HG03354 (cell line): ENCODE measurements at regions not wholly inside any gene's neighbourhood (a gene's known extent, or its start where the extent isn't known, plus 50 kb on each side); places are given as distances from the start of the nearest gene placed in this dataset.
A peak's percentile ranks its signal among the peaks of the same experiment; 100 is the strongest.
"Not testable (repeated sequence)": the region's sequence is repeated elsewhere in the genome, so short reads cannot be mapped to it uniquely, and the experiment has no call there.

Experiments
- ATAC-seq: cut with Tn5 transposase; IDR thresholded peaks from one replicate; pipeline ENCODE4 v1.9.1; 2021; ENCODE audit warnings: mild to moderate bottlenecking; ENCODE audit not compliant: unreplicated experiment, poor library complexity, severe bottlenecking

DNA sequence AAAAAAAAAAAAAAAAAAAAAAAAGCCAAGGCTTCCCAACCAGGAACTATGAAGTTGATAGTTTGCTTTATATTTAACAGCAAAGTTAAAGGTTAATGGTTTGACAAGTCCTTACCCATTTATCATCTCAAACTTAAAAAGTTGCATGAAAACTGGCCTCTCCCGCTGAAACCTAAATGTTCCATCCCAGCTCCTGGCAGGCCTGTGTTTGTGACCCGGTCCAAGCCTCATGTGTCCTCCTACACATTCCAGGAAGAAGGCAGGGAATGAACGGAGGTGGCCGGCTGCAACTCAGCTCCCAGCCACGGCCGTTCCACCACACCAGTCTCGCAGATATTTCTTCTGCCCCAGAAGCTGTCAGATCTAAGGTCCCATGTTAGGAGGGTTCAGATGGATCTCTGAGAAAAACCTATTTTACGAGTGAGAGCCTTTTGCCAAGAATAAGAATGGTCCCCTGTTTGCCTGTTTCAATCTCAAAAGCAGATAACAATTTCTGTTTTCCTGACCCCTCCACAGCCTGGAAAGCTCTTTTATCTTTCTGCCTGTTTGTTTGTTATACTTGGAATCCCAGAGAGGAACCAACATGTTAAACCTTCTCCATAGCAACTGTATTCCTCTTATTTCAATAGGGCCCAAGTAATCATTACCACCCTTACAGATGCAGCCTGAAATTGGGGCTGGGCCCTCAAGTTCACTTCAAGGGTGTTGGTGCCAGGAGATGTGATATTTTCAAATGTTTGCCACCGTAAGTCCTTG, 56.5 kb downstream of the KCTD12 start:
- no peak for ATAC-seq

- peak; percentile 62 for ATAC-seq
Observed at GRCh38 chr13:76828316-76828741, 57.9 kb downstream of the KCTD12 start.

- ATAC-seq: no peak
Observed at GRCh38 chr13:76826527-76826926, 59.7 kb downstream of the KCTD12 start.

DNA sequence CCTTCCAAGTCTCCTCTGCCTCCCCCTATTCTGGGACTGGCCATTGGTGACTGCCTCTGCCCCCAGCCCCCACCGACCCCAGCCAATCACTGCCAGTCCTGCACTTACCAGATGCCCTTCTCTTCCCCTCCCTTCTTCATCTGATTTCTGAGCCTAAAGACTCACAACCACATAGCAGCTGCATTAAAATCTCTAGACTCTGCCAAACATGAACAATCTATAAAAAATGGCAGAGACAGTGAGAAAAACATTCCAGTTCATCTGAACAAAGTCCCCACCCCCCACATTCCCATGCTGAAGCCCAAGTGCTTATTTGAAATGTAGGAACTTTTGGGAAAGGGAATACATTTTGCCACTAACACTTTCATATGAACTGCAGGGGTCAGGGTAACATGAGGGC, 60.8 kb downstream of the KCTD12 start:
- no peak for ATAC-seq

GRCh38 chr13:76823969-76824368, 62.2 kb downstream of the KCTD12 start:
- no peak for ATAC-seq

- peak; percentile 57 for ATAC-seq
Observed at GRCh38 chr13:76822698-76823267, 63.4 kb downstream of the KCTD12 start.

DNA sequence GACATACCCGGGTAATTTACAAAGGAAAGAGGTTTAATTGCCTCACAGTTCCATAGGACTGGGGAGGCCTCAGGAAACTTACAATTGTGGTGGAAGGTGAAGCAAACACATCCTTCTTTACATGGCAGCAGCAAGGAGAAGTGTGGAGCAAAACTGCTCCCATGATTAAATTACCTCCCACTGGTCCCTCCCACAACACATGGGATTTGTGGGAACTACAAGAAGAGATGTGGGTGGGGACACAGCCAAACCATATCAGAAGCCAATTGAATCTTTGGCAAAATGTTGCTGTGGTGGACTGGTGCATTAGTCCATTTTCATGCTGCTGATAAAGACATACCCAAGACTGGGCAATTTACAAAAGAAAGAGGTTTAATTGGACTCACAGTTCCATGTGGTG, 65.0 kb downstream of the KCTD12 start:
- not testable (repeated sequence) for ATAC-seq

DNA sequence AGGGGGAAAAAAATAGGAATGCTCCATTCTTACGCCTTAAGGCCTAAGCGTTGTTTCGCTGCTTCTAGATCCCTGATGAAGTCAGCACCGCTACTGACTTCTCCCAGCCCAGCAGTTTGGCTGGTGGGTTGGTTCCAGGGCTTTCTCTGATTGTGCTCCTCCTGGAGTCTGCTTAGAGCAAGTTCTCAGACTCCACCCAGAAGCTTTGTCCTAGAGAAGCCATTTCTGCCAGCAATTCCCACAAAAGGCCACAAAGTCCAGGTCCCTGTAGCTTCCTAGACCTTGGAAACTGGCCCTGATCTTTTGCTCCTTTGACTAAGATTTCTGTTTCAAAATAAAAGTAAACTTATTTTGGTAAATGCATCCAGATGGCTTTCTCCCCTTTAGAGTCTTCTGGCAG, 65.4 kb downstream of the KCTD12 start:
- no peak for ATAC-seq

DNA sequence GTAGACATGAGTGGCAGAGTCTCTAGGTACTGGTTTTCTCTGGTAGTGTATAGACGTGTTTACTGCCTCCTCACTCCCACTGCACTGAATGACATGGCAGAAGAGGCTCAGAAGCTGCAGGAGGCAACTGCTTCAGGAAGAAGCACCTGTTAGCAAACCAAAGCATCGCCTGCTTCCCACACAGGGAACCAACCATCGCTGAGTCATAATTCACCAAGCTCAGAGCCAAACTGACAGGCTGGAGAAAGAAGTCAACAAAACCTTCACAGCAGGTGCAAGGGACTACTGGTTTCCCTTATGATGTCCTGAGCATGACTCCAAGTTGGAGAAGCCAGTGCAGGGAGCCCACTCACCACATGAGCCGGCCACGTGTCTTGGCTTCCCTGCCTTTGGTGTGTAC, 69.8 kb downstream of the KCTD12 start:
- ATAC-seq: no peak

GRCh38 chr13:76815344-76815743, 70.9 kb downstream of the KCTD12 start:
- ATAC-seq: no peak

DNA sequence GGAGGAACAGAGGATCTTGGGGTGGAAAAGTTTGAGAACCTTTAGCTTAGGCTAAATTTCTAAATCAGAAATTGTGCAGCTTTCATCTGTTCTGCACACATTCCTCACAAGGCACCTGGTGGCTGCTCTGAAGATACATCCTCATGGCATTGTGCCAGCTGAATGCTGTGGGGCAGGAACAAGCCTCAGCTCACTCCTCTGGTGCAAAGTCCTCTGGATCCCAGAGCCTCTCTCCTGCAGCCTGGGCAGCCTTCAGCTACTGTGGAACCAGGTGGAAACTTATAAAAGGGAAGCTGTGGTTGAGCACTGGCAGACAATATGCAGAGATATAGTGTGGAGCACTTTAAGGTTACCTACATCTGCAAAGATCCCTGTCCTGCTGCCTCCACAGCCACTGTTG, 72.3 kb downstream of the KCTD12 start:
- no peak for ATAC-seq

GRCh38 chr13:76813000-76813691, 73.1 kb downstream of the KCTD12 start:
- no peak for ATAC-seq

DNA sequence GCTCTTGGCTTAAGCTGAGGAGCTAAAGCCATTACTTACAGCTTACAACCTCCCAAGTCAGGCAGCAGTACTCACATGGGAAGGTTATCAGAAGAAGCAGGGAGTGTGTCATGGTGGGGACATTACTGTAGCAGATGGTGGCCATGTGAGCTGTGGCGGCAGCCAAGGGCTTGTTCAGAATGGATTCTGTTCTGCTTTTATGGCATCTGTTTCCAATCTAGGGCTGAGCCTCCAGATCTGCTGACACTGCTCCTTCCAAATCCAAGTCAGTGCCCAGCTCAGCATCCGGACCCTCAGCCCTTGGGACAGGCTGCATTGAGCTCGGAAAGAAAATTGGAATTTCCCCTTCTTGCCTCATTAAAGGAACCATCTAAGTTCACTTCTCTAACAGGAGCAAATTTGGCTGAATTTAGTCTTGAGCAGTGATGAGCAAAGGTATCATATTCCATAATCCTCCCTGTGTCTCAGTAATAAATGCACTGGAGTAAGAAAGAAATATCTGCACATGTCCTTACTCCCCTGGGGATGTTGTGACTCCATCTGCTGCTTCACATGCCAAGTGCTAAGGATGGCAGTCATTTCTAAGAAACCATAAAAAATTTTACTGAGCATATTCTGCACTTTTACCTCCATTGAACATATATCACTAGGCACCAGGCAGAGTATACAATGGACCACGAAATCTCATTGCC, 73.9 kb downstream of the KCTD12 start:
- no peak for ATAC-seq

GRCh38 chr13:76809389-76809788, 76.8 kb downstream of the KCTD12 start:
- no peak for ATAC-seq

DNA sequence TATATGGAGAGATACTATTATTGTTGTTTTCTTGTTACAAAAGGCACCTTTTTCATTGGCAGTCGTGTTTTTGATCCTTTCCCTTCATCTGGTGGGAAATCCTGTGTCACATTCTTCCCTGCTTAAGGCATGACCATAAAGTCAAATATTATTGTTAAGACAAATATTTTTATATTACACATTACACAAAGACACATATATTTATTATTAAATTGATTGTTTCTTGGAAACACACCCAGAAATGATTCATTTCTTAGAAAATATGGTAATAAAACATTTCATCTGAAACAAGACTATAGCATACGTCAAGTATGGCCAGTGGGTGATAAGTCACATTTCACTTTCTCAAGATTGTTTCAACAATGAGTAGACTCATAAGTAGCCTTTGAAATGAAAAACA, 77.3 kb downstream of the KCTD12 start:
- ATAC-seq: no peak

DNA sequence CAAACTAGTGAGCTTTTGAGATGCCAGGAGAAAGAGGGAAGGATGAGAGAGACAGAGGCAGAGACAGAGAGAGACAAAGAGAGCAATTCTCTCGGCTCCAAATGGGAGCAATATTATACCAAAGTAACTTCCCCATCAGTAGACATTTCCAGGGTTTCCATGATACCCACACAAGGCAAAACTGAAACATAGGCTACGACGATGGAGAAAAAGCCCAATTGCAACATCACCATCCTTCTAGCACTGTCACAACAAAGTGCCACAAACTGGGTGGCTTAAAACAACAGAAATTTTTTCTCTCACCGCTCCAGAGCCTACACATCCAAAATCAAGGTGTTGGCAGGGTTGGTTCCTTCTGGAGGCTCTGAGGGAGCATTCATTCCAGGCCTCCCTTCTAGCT, 81.4 kb downstream of the KCTD12 start:
- ATAC-seq: no peak

DNA sequence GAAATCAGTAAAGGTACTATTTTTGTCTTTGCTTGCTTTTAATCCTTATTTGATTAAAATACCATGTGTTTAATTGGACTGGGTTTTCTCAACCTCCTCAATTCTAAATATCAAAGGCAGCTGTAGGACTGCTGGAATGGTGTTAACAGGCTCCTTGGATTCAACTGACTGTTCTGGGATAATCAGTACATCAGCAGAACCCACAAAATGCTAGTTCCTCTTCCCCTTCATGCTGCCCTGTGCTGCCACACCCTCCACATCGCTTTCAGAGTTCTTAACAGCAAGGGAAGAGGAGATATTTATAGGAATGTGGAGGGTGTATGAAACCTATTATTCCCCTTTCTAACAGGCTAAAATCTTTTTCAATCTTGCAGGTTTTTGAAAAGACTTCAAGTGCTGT, 82.4 kb downstream of the KCTD12 start:
- no peak for ATAC-seq

DNA sequence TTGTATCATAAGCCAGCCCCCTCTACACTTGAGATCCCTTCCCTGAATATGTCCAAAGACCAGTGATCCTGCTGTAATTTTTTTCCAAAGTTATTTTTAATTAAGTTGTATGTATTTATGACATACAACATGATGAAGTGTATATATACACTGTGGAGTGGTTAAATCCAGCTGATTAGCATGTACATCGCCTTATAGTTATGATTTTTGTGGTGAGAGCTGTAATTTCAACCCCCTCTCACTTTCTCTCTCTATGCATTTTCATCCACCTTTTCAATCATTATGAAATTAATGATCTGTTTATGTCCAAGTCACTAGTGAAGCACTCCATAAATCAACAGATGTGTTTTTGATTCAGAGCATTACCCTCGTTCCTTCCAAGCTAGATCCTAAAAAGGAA, 85.3 kb downstream of the KCTD12 start:
- ATAC-seq: no peak

GRCh38 chr13:76799696-76800095, 86.5 kb downstream of the KCTD12 start:
- ATAC-seq: peak; percentile 83

- no peak for ATAC-seq
Observed at GRCh38 chr13:76798037-76798436, 88.2 kb downstream of the KCTD12 start.

DNA sequence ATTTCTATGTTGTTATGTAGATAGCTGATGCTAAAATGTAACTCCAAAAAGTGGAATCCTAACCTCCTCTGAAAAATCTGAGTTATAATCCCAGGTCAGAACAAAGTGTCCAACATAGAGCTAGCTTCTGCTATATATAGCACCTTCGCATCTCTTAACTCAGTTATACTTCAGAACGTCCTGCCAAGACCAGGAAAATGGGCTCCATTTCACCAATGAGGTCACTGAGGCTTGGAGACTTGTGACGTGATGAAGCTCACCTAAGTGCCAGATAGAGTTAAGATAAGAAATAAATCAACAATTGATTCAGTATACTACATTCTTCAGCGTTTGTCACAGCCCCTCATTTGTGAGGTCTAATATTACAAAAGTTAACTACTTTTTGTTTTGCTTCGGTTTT, 88.8 kb downstream of the KCTD12 start:
- no peak for ATAC-seq
